GM23338 (cell line): ENCODE measurements at regions not wholly inside any gene's neighbourhood (a gene's known extent, or its start where the extent isn't known, plus 50 kb on each side); places are given as distances from the start of the nearest gene placed in this dataset.

Experiments used
- ATAC-seq: fragments of 200-7000 bp; cut with Tn5 transposase; 3 replicates; pipeline ENCODE4 v1.9.1; 2020
- DNase-seq: peaks from one replicate; pipeline ENCODE4 v3.0.0-alpha.2; 2015; ENCODE audit warnings: low spot score
- H2AFZ ChIP-seq: fragments of 200-600 bp; sonication (generic); 2 replicates; pipeline ENCODE4 v1.8.0; 2016; ENCODE audit warnings: antibody characterized with exemption, mild to moderate bottlenecking, moderate library complexity
- H3F3A ChIP-seq: fragments of 200-600 bp; sonication (generic); replicated peaks from 2 replicates; pipeline ENCODE4 v1.8.0; 2017; ENCODE audit warnings: antibody characterized with exemption, mixed run types, low read depth
- H3K27ac ChIP-seq: fragments of 200-600 bp; sonication (generic); 2 replicates; pipeline ENCODE4 v1.6.1; 2016; ENCODE audit warnings: low read depth
- H3K27me3 ChIP-seq: fragments of 200-600 bp; sonication (generic); 2 replicates; pipeline ENCODE4 v1.8.0; 2016; ENCODE audit warnings: mild to moderate bottlenecking, mixed run types, moderate library complexity; ENCODE audit not compliant: insufficient read depth
- H3K36me3 ChIP-seq: fragments of 200-600 bp; sonication (generic); 2 replicates; pipeline ENCODE4 v1.8.0; 2016; ENCODE audit warnings: mild to moderate bottlenecking; ENCODE audit not compliant: insufficient read depth
- H3K4me1 ChIP-seq: fragments of 200-600 bp; sonication (generic); 2 replicates; pipeline ENCODE4 v1.8.0; 2016; ENCODE audit warnings: mild to moderate bottlenecking, moderate library complexity; ENCODE audit not compliant: insufficient read depth
- H3K4me2 ChIP-seq: fragments of 200-600 bp; sonication (generic); 2 replicates; pipeline ENCODE4 v1.7.1; 2017; ENCODE audit warnings: mixed run types
- H3K4me3 ChIP-seq: fragments of 200-600 bp; sonication (generic); 2 replicates; pipeline ENCODE4 v1.6.1; 2016; ENCODE audit warnings: mixed run types
- H3K79me2 ChIP-seq: fragments of 200-600 bp; sonication (generic); replicated peaks from 2 replicates; pipeline ENCODE4 v1.8.0; 2017; ENCODE audit warnings: mild to moderate bottlenecking; ENCODE audit not compliant: insufficient read depth
- H3K9me2 ChIP-seq: fragments of 200-600 bp; sonication (generic); 2 replicates; pipeline ENCODE4 v1.8.0; 2017; ENCODE audit not compliant: insufficient read depth
- H4K20me1 ChIP-seq: fragments of 200-600 bp; sonication (generic); replicated peaks from 2 replicates; pipeline ENCODE4 v1.8.0; 2017; ENCODE audit warnings: mild to moderate bottlenecking; ENCODE audit not compliant: insufficient read depth
- H3K27ac Mint-ChIP-seq: 2 replicates; pipeline ENCODE4 v1.8.0; 2020; ENCODE audit warnings: inconsistent platforms, mild to moderate bottlenecking, moderate library complexity, mixed read lengths
- H3K27me3 Mint-ChIP-seq: 3 replicates; pipeline ENCODE4 v1.8.0; 2022; ENCODE audit warnings: low read depth, mild to moderate bottlenecking, moderate library complexity, mixed read lengths, inconsistent platforms; ENCODE audit not compliant: insufficient read depth, poor library complexity
- H3K36me3 Mint-ChIP-seq: 3 replicates; pipeline ENCODE4 v1.8.0; 2021; ENCODE audit warnings: low read depth, mild to moderate bottlenecking, inconsistent platforms, moderate library complexity, mixed read lengths
- H3K4me1 Mint-ChIP-seq: 3 replicates; pipeline ENCODE4 v1.8.0; 2020; ENCODE audit warnings: mild to moderate bottlenecking, inconsistent platforms, mixed read lengths
- H3K4me3 Mint-ChIP-seq: 3 replicates; pipeline ENCODE4 v1.8.0; 2021; ENCODE audit warnings: moderate library complexity, mild to moderate bottlenecking, inconsistent platforms, mixed read lengths
- H3K9me3 Mint-ChIP-seq: 3 replicates; pipeline ENCODE4 v1.8.0; 2020; ENCODE audit warnings: moderate library complexity, mild to moderate bottlenecking, inconsistent platforms, mixed read lengths
- CREB1 ChIP-seq: fragments of 250-450 bp; sonication (Bioruptor Pico); IDR thresholded peaks from 2 replicates; pipeline ENCODE4 v1.5.0; 2020; ENCODE audit warnings: low read depth, mild to moderate bottlenecking, moderate library complexity
- CTCF ChIP-seq, 2 experiments: fragments of 200-600 bp in 1 of 2; sonication (generic) in 1 of 2; conservative IDR thresholded peaks; 2 replicates each; pipeline versions ENCODE4 v1.5.1 to v1.6.1; 2016 to 2017; ENCODE audit warnings: antibody characterized with exemption in 2 of 2, low read depth in 2 of 2, mild to moderate bottlenecking in 2 of 2, moderate library complexity in 1 of 2
- ETS1 ChIP-seq: IDR thresholded peaks from 2 replicates; pipeline ENCODE4 v1.6.1; 2016; ENCODE audit warnings: antibody characterized with exemption
- EZH2 ChIP-seq: fragments of 200-600 bp; sonication (generic); IDR thresholded peaks from one replicate; pipeline ENCODE4 v1.8.0; 2017; ENCODE audit warnings: antibody characterized with exemption, mild to moderate bottlenecking, low read depth; ENCODE audit not compliant: unreplicated experiment
- EZH2phosphoT487 ChIP-seq: fragments of 200-600 bp; sonication (generic); IDR thresholded peaks from one replicate; pipeline ENCODE4 v1.8.1; 2018; ENCODE audit warnings: antibody characterized with exemption; ENCODE audit not compliant: unreplicated experiment
- JUNB ChIP-seq: IDR thresholded peaks from one replicate; pipeline ENCODE4 v1.6.1; 2016; ENCODE audit warnings: antibody characterized with exemption; ENCODE audit not compliant: unreplicated experiment
- NANOG ChIP-seq: IDR thresholded peaks from 2 replicates; pipeline ENCODE4 v1.6.1; 2016; ENCODE audit warnings: antibody characterized with exemption, borderline replicate concordance
- POLR2AphosphoS5 ChIP-seq: IDR thresholded peaks from 2 replicates; pipeline ENCODE4 v1.6.1; 2016; ENCODE audit warnings: antibody characterized with exemption, low read depth
- REST ChIP-seq: IDR thresholded peaks from one replicate; pipeline ENCODE4 v1.6.1; 2018; ENCODE audit warnings: antibody characterized with exemption; ENCODE audit not compliant: unreplicated experiment
- STAT1 ChIP-seq: IDR thresholded peaks from one replicate; pipeline ENCODE4 v1.6.1; 2016; ENCODE audit warnings: antibody characterized with exemption; ENCODE audit not compliant: unreplicated experiment
- ZNF114 ChIP-seq: fragments of 250-450 bp; sonication (Bioruptor Pico); IDR thresholded peaks from 2 replicates; pipeline ENCODE4 v1.5.0; 2020; ENCODE audit warnings: mild to moderate bottlenecking, moderate library complexity
- ZNF331 ChIP-seq: fragments of 250-450 bp; sonication (Bioruptor Pico); IDR thresholded peaks from 2 replicates; pipeline ENCODE4 v1.5.0; 2020; ENCODE audit warnings: low read depth, mild to moderate bottlenecking, moderate library complexity
- ZNF462 ChIP-seq: fragments of 250-450 bp; sonication (Bioruptor Pico); IDR thresholded peaks from 2 replicates; pipeline ENCODE4 v1.5.0; 2020; ENCODE audit warnings: mild to moderate bottlenecking, moderate library complexity

GRCh38 chr9:31032206-31032605 lies 1352.2 kb upstream of the ACO1 start (continued):
- TF ChIP-seq EZH2 (no peak), JUNB (no peak), EZH2phosphoT487 (no peak)

- H3K4me1 Mint-ChIP-seq: peaks cover 37% of the 10 kb centered on the region
- TF ChIP-seq EZH2 (no peak), REST (no peak), STAT1 (no peak), JUNB (no peak), ZNF462 (no peak), POLR2AphosphoS5 (no peak), ETS1 (no peak), EZH2phosphoT487 (no peak), CREB1 (CRISPR knock-in tag) (no peak), ZNF114 (CRISPR knock-in tag) (no peak), CTCF (conservative IDR thresholded peaks at IDR 0.05; ENCODE audit: low read depth in 2 of 2) (no peak), ZNF331 (CRISPR knock-in tag) (no peak), NANOG (no peak)
- no peaks in the 10 kb centered on the region; the same call in 1 of the 2 replicates for H3F3A ChIP-seq
- H3K9me3 Mint-ChIP-seq: no peaks in the 10 kb centered on the region
- no peak overlapping the region for H3K4me3 Mint-ChIP-seq
- no peaks in the 10 kb centered on the region for H3K36me3 ChIP-seq
- H3K27me3 ChIP-seq: no peaks in the 10 kb centered on the region
- no peaks in the 10 kb centered on the region for H4K20me1 ChIP-seq
- no peaks in the 10 kb centered on the region for H3K27me3 Mint-ChIP-seq
- no peaks in the 10 kb centered on the region for H3K9me2 ChIP-seq
- H3K4me2 ChIP-seq: peak overlapping the region; percentile 46
- no peak overlapping the region for H3K4me3 ChIP-seq
- peak overlapping the region; percentile 33; the same call in 1 of the 2 replicates for H2AFZ ChIP-seq
- H3K36me3 Mint-ChIP-seq: no peaks in the 10 kb centered on the region
- H3K27ac Mint-ChIP-seq: peak overlapping the region; percentile 91
- DNase-seq: peak; percentile 12
- no peak overlapping the region; the same call in none of the 2 replicates for H3K27ac ChIP-seq
- H3K79me2 ChIP-seq: no peaks in the 10 kb centered on the region
- peak; percentile 28; the same call in 1 of the 3 replicates for ATAC-seq
- peaks cover 47% of the 10 kb centered on the region for H3K4me1 ChIP-seq
Measured at GRCh38 chr9:31034311-31034710, 1350.1 kb upstream of the ACO1 start.
